SK-N-SH (cell line): ENCODE measurements at regions not wholly inside any gene's neighbourhood (a gene's known extent, or its start where the extent isn't known, plus 50 kb on each side); places are given as distances from the start of the nearest gene placed in this dataset.

Experiments
- CTCF ChIA-PET: fragments of 300-600, 350-600 bp; formaldehyde crosslinking; extraction: SDS; loops from one replicate; lab custom pipeline; 2021; lab: Yijun Ruan, JAX
- POLR2A ChIA-PET: fragments of 350-600 bp; sonication (Branson Sonifier 250); formaldehyde crosslinking; extraction: SDS; loops from one replicate; lab custom pipeline; 2020; ENCODE audit warnings: antibody characterized with exemption, inconsistent platforms; lab: Yijun Ruan, JAX
- DNase-seq: peaks from one replicate; pipeline ENCODE4 v3.0.0; 2012
- H2AFZ ChIP-seq: fragments of 200-600 bp; sonication (generic); 2 replicates; pipeline ENCODE4 v1.8.1; 2016; ENCODE audit warnings: antibody characterized with exemption, mild to moderate bottlenecking, low read depth
- H3F3A ChIP-seq: fragments of 200-600 bp; sonication (generic); replicated peaks from 2 replicates; pipeline ENCODE3; 2016; ENCODE audit warnings: antibody characterized with exemption, mild to moderate bottlenecking; ENCODE audit not compliant: insufficient read depth
- H3K27ac ChIP-seq, 2 experiments: fragments of 200-500 bp in 1 of 2; fragments of 200-600 bp in 1 of 2; sonication (Bioruptor generic) in 1 of 2; sonication (generic), shearing (Covaris generic) in 1 of 2; 2 replicates each; pipeline versions ENCODE4 v1.5.1 to v1.6.1; 2014 to 2016; ENCODE audit warnings: low read depth in 2 of 2, inconsistent platforms in 1 of 2, low read length in 1 of 2, mild to moderate bottlenecking in 1 of 2, mixed read lengths in 1 of 2
- H3K27me3 ChIP-seq: fragments of 200-600 bp; sonication (generic), shearing (Covaris generic); 2 replicates; pipeline ENCODE4 v1.6.1; 2016; ENCODE audit warnings: mixed run types; ENCODE audit not compliant: insufficient read depth
- H3K36me3 ChIP-seq, 2 experiments: fragments of 200-500 bp in 1 of 2; fragments of 200-600 bp in 1 of 2; sonication (Bioruptor generic) in 1 of 2; sonication (generic) in 1 of 2; replicated peaks in 1 of 2; 2 replicates each; pipeline versions ENCODE3 to v1.5.1; 2014 to 2016; ENCODE audit warnings: low read length in 1 of 2, mild to moderate bottlenecking in 1 of 2; ENCODE audit not compliant: insufficient read depth in 2 of 2, control insufficient read depth in 1 of 2
- H3K4me1 ChIP-seq, 2 experiments: fragments of 200-500 bp in 1 of 2; fragments of 200-600 bp in 1 of 2; sonication (Bioruptor generic) in 1 of 2; sonication (generic), shearing (Covaris generic) in 1 of 2; 2 replicates each; pipeline versions ENCODE4 v1.5.1 to v1.6.1; 2014 to 2016; ENCODE audit warnings: low read depth in 1 of 2, low read length in 1 of 2, mixed run types in 1 of 2; ENCODE audit not compliant: insufficient read depth in 2 of 2, control insufficient read depth in 1 of 2
- H3K4me2 ChIP-seq: fragments of 200-600 bp; sonication (generic), shearing (Covaris generic); 2 replicates; pipeline ENCODE4 v1.6.1; 2017; ENCODE audit warnings: mixed run types
- H3K4me3 ChIP-seq, 2 experiments: fragments of 200-500 bp in 1 of 2; fragments of 200-600 bp in 1 of 2; sonication (Bioruptor generic) in 1 of 2; sonication (generic), shearing (Covaris generic) in 1 of 2; 2 replicates each; pipeline versions ENCODE4 v1.5.1 to v1.8.1; 2014 to 2016; ENCODE audit warnings: low read depth in 2 of 2, inconsistent platforms in 1 of 2, low read length in 1 of 2, mild to moderate bottlenecking in 1 of 2, mixed read lengths in 1 of 2, moderate library complexity in 1 of 2
- H3K79me2 ChIP-seq: fragments of 200-600 bp; sonication (generic); 2 replicates; pipeline ENCODE4 v1.8.1; 2017; ENCODE audit warnings: mild to moderate bottlenecking; ENCODE audit not compliant: insufficient read depth
- H3K9ac ChIP-seq: fragments of 200-600 bp; sonication (generic); 2 replicates; pipeline ENCODE4 v1.6.1; 2017; ENCODE audit warnings: mixed run types
- H3K9me2 ChIP-seq: fragments of 200-600 bp; sonication (generic); 2 replicates; pipeline ENCODE4 v1.6.1; 2017; ENCODE audit warnings: mixed run types
- H3K9me3 ChIP-seq: fragments of 200-600 bp; sonication (generic); 2 replicates; pipeline ENCODE4 v1.6.1; 2017; ENCODE audit warnings: mixed run types, mild to moderate bottlenecking, moderate library complexity
- H4K20me1 ChIP-seq: fragments of 200-600 bp; sonication (generic); 2 replicates; pipeline ENCODE4 v1.6.1; 2017; ENCODE audit warnings: mild to moderate bottlenecking, mixed run types; ENCODE audit not compliant: insufficient read depth
- FOXM1 ChIP-seq: IDR thresholded peaks from 2 replicates; pipeline ENCODE4 v1.4.0; 2012; ENCODE audit warnings: low read depth, mild to moderate bottlenecking
- GATA2 ChIP-seq: sonication (generic); formaldehyde crosslinking; IDR thresholded peaks from 2 replicates; pipeline ENCODE4 v1.5.0; 2020; ENCODE audit warnings: mild to moderate bottlenecking, missing genetic modification reagents
- MXI1 ChIP-seq: IDR thresholded peaks from 2 replicates; pipeline ENCODE4 v1.6.1; 2012; ENCODE audit warnings: mild to moderate bottlenecking, low read depth, low read length, improper control_type of control experiment
- NRF1 ChIP-seq: IDR thresholded peaks from 2 replicates; pipeline ENCODE4 v1.6.1; 2012; ENCODE audit warnings: low read depth, mild to moderate bottlenecking, low read length
- POLR2AphosphoS5 ChIP-seq: IDR thresholded peaks from 2 replicates; pipeline ENCODE4 v1.6.1; 2012; ENCODE audit warnings: low read depth, low read length
- RCOR1 ChIP-seq: fragments of 150-350 bp; IDR thresholded peaks from 2 replicates; pipeline ENCODE4 v1.6.1; 2017; ENCODE audit warnings: antibody characterized with exemption, low read length
- RFX5 ChIP-seq: IDR thresholded peaks from 2 replicates; pipeline ENCODE4 v1.6.1; 2012; ENCODE audit warnings: mild to moderate bottlenecking, improper control_type of control experiment, low read length
- RXRA ChIP-seq: IDR thresholded peaks from 2 replicates; pipeline ENCODE4 v1.4.0; 2012; ENCODE audit warnings: low read depth, mild to moderate bottlenecking, borderline replicate concordance
- SIN3A ChIP-seq: IDR thresholded peaks from 2 replicates; pipeline ENCODE4 v1.6.1; 2012; ENCODE audit warnings: low read depth, mild to moderate bottlenecking, low read length, moderate library complexity, borderline replicate concordance
- TAF1 ChIP-seq: IDR thresholded peaks from 2 replicates; pipeline ENCODE4 v1.6.1; 2012; ENCODE audit warnings: low read depth, mild to moderate bottlenecking, low read length, moderate library complexity, borderline replicate concordance
- USF2 ChIP-seq: fragments of 150-350 bp; IDR thresholded peaks from 2 replicates; pipeline ENCODE4 v1.6.1; 2017; ENCODE audit warnings: antibody characterized with exemption, low read length, low read depth, borderline replicate concordance
- WGBS: methylation state at CpG from one replicate; pipeline ENCODE4 v1.1.6; 2017; ENCODE audit warnings: low lambda C conversion rate; 5-methylcytosine and 5-hydroxymethylcytosine counted together
- TF ChIP-seq, protein P1 (sequence below): IDR thresholded peaks from 2 replicates; pipeline ENCODE4 v1.4.0; 2012; ENCODE audit warnings: low read depth, borderline replicate concordance
- TF ChIP-seq, protein P2 (sequence below): fragments of 200-600 bp; sonication (generic); IDR thresholded peaks from 2 replicates; pipeline ENCODE4 v1.6.1; 2017; ENCODE audit warnings: antibody characterized with exemption, mild to moderate bottlenecking, moderate library complexity

DNA sequence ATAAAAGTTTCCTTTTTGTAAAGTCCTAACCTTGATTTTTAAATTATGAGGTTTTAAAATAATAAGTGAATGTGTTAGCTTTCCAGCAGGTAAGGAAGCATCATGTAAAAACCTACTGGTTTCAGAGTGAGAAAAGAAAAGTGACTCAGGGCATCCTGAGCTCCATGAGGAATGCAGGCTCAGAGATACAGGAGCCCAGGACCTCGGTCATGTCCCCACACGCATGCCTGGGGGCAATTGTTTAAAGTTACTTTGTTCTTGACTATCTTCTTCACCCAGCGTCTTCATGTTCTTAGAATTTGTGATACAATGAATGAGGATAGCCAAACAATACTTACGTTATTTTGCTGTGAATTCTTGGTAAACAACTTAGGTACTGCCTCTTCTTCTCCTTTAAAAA lies 117.4 kb upstream of the PLPPR5 start:
- no peak overlapping the region for H2AFZ ChIP-seq
- H3K9ac ChIP-seq: no peak overlapping the region
- TF ChIP-seq RFX5: no peak
- no peak for TF ChIP-seq USF2
- TF ChIP-seq NRF1: no peak
- no peak for TF ChIP-seq RCOR1
- H3F3A ChIP-seq: no peaks in the 10 kb centered on the region
- POLR2A ChIA-PET: no interaction called here
- H3K9me3 ChIP-seq: no peaks in the 10 kb centered on the region
- CTCF ChIA-PET: interaction anchor here (1.1 kb wide), 1 partner anchor 11 kb away, joined by 3 read pairs; no protein-coding TSS in a partner anchor
- 57% methylated on average over 4 of the region's 4 CpGs for WGBS
- H3K27ac ChIP-seq: no peak overlapping the region
- no peak for DNase-seq
- H3K36me3 ChIP-seq: no peaks in the 10 kb centered on the region
- no peak overlapping the region for H3K4me2 ChIP-seq
- H3K4me3 ChIP-seq: no peak overlapping the region
- H3K79me2 ChIP-seq: no peaks in the 10 kb centered on the region
- H3K27me3 ChIP-seq: no peaks in the 10 kb centered on the region
- H3K9me2 ChIP-seq: no peaks in the 10 kb centered on the region
- no peaks in the 10 kb centered on the region for H4K20me1 ChIP-seq
- no peaks in the 10 kb centered on the region for H3K4me1 ChIP-seq

DNA sequence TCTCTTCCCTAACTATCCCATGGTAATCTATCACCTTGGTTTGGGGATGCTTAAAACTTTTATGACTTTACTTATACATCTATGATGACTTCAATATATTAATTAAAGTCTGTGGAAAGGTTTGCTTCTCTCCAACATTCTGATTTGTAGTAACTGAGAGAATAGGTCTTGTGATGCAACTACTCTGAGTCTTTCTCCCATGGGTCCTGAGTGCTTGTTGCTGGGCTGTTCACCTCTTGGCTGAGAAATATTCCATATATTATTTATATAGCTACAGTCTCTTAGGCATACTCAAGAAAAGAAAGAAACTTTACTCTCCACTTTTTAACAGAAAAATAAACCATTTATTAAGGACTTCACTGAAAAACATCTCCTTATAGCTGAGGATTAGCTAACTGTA lies 119.3 kb upstream of the PLPPR5 start:
- Histone ChIP-seq H3K36me3 (no peaks in the 10 kb centered on the region), H3K4me3 (no peak overlapping the region), H3K79me2 (no peaks in the 10 kb centered on the region), H3K9me3 (no peaks in the 10 kb centered on the region), H3K4me2 (no peak overlapping the region), H3F3A (no peaks in the 10 kb centered on the region), H3K9me2 (no peaks in the 10 kb centered on the region), H3K4me1 (no peaks in the 10 kb centered on the region), H4K20me1 (no peaks in the 10 kb centered on the region), H3K9ac (no peak overlapping the region), H3K27me3 (no peaks in the 10 kb centered on the region), H3K27ac (no peak overlapping the region), H2AFZ (no peak overlapping the region)
- TF ChIP-seq GATA2 (no peak), MXI1 (no peak), NRF1 (no peak), FOXM1 (no peak), RXRA (no peak), TAF1 (no peak), POLR2AphosphoS5 (no peak), SIN3A (no peak), RCOR1 (no peak)
- TF ChIP-seq, protein P1, sequence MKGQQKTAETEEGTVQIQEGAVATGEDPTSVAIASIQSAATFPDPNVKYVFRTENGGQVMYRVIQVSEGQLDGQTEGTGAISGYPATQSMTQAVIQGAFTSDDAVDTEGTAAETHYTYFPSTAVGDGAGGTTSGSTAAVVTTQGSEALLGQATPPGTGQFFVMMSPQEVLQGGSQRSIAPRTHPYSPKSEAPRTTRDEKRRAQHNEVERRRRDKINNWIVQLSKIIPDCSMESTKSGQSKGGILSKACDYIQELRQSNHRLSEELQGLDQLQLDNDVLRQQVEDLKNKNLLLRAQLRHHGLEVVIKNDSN: no peak
- no peak for DNase-seq
- ChIA-PET CTCF (no interaction called here), POLR2A (no interaction called here)

- no peak for DNase-seq
- Histone ChIP-seq H3K27me3 (no peaks in the 10 kb centered on the region), H3K4me1 (no peaks in the 10 kb centered on the region; a peak in 1 of 4 replicates), H3K9me2 (no peaks in the 10 kb centered on the region), H3K9ac (no peak overlapping the region), H3K4me2 (no peak overlapping the region), H3K9me3 (no peaks in the 10 kb centered on the region), H3K4me3 (no peak overlapping the region), H2AFZ (no peak overlapping the region), H3K27ac (no peak overlapping the region), H4K20me1 (no peaks in the 10 kb centered on the region)
- TF ChIP-seq, protein P2, sequence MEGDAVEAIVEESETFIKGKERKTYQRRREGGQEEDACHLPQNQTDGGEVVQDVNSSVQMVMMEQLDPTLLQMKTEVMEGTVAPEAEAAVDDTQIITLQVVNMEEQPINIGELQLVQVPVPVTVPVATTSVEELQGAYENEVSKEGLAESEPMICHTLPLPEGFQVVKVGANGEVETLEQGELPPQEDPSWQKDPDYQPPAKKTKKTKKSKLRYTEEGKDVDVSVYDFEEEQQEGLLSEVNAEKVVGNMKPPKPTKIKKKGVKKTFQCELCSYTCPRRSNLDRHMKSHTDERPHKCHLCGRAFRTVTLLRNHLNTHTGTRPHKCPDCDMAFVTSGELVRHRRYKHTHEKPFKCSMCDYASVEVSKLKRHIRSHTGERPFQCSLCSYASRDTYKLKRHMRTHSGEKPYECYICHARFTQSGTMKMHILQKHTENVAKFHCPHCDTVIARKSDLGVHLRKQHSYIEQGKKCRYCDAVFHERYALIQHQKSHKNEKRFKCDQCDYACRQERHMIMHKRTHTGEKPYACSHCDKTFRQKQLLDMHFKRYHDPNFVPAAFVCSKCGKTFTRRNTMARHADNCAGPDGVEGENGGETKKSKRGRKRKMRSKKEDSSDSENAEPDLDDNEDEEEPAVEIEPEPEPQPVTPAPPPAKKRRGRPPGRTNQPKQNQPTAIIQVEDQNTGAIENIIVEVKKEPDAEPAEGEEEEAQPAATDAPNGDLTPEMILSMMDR: no peak
- TF ChIP-seq, all 33 proteins: peak for 0
- Histone ChIP-seq H3K79me2 (no peaks in the 10 kb centered on the region), H3F3A (no peaks in the 10 kb centered on the region), H3K36me3 (no peaks in the 10 kb centered on the region)
- CTCF ChIA-PET: interaction anchor here (1.1 kb wide), 1 partner anchor 338 kb away, joined by 3 read pairs; no protein-coding TSS in a partner anchor
- POLR2A ChIA-PET: no interaction called here
These were observed 126.9 kb upstream of the PLPPR5 start for GRCh38 chr1:99131546-99131945.
